ENCODE measurements at regions not wholly inside any gene's neighbourhood (a gene's known extent, or its start where the extent isn't known, plus 50 kb on each side); places are given as distances from the start of the nearest gene placed in this dataset.

DNA sequence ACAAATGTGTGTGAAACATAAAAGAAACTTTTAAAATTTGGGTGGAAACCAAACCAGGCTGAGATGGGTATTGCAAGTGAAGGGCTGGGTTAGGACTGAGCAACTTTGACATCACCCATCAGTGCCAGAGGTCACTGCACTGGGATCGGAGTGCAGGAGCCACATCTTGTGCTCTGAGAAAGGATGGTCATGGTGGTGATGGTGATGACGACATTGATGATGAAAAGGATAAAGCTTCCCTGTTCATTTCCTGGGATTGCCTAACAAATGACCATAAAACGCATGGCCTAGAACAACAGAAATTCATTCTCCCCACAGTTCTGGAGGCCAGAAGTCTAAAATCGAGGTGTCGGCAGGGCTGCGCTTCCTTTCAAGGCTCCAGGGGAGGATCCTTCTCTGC lies 324.0 kb downstream of the MAF start:
- TF ChIP-seq, protein P1, sequence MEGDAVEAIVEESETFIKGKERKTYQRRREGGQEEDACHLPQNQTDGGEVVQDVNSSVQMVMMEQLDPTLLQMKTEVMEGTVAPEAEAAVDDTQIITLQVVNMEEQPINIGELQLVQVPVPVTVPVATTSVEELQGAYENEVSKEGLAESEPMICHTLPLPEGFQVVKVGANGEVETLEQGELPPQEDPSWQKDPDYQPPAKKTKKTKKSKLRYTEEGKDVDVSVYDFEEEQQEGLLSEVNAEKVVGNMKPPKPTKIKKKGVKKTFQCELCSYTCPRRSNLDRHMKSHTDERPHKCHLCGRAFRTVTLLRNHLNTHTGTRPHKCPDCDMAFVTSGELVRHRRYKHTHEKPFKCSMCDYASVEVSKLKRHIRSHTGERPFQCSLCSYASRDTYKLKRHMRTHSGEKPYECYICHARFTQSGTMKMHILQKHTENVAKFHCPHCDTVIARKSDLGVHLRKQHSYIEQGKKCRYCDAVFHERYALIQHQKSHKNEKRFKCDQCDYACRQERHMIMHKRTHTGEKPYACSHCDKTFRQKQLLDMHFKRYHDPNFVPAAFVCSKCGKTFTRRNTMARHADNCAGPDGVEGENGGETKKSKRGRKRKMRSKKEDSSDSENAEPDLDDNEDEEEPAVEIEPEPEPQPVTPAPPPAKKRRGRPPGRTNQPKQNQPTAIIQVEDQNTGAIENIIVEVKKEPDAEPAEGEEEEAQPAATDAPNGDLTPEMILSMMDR (conservative IDR thresholded peaks at IDR 0.05 in 1 of 2, IDR thresholded peaks at IDR 0.05 in 1 of 2; ENCODE audit: extremely low read depth in 1 of 2, insufficient read depth in 1 of 2, low read depth in 1 of 2, low read length in 2 of 2), result no peak
- TF ChIP-seq EZH2 (IDR thresholded peaks at IDR 0.05; ENCODE audit: borderline replicate concordance, low read length), result no peak
